Testis (tissue), 2 donors: ENCODE measurements at regions not wholly inside any gene's neighbourhood (a gene's known extent, or its start where the extent isn't known, plus 50 kb on each side); places are given as distances from the start of the nearest gene placed in this dataset.

Experiments
- DNase-seq: peaks from one replicate; pipeline ENCODE4 v3.0.0-alpha.2; 2019
- H3K27ac ChIP-seq, 2 donors: fragments of 200-600 bp; sonication (generic); one replicate each; pipeline ENCODE4 v1.5.1; 2019
- H3K27me3 ChIP-seq: fragments of 200-600 bp; sonication (generic); one replicate; pipeline ENCODE4 v1.5.1; 2019
- H3K36me3 ChIP-seq: fragments of 200-600 bp; sonication (generic); one replicate; pipeline ENCODE4 v1.5.1; 2017; ENCODE audit warnings: low read depth; ENCODE audit errors: missing control alignments
- H3K4me1 ChIP-seq: fragments of 200-600 bp; sonication (generic); one replicate; pipeline ENCODE4 v1.5.1; 2019
- H3K4me3 ChIP-seq, 2 donors: fragments of 200-600 bp; sonication (generic); one replicate each; pipeline ENCODE4 v1.5.1; 2017 to 2019
- H3K9me3 ChIP-seq: fragments of 200-600 bp; sonication (generic); one replicate; pipeline ENCODE4 v1.5.1; 2017
- CTCF ChIP-seq, 3 experiments: fragments of 450-650 bp in 2 of 3; fragments of 200-600 bp in 1 of 3; sonication (generic) in 1 of 3; IDR thresholded peaks; one replicate each; pipeline ENCODE4 v1.5.1; 2016 to 2019; ENCODE audit warnings: antibody characterized with exemption in 3 of 3, mild to moderate bottlenecking in 2 of 3, moderate library complexity in 1 of 3
- POLR2A ChIP-seq: fragments of 450-650 bp; IDR thresholded peaks from one replicate; pipeline ENCODE4 v1.6.1; 2017; ENCODE audit warnings: antibody characterized with exemption, mild to moderate bottlenecking, moderate library complexity
- WGBS, 2 donors: methylation state at CpG; one replicate each; pipeline ENCODE4 v1.1.5; 2018; 5-methylcytosine and 5-hydroxymethylcytosine counted together
- intact Hi-C: fragments of 100-400 bp; cut with DNase I; formaldehyde crosslinking; loops from one replicate; pipeline ENCODE4 v1.15.1; 2023; ENCODE audit warnings: low total_unique reads

GRCh38 chr9:78158286-78158685, 77.6 kb upstream of the CEP78 start:
- Histone ChIP-seq H3K4me3 (no peak overlapping the region), H3K27me3 (no peaks in the 10 kb centered on the region), H3K4me1 (no peaks in the 10 kb centered on the region), H3K36me3 (no peaks in the 10 kb centered on the region), H3K27ac (no peak overlapping the region), H3K9me3 (no peaks in the 10 kb centered on the region)
- WGBS, 2 donors: 40 to 42% methylated on average over 1 of the region's 1 CpG
- TF ChIP-seq CTCF (IDR thresholded peaks at IDR 0.05): no peak
- TF ChIP-seq POLR2A: no peak
- intact Hi-C loops: no loop called here
- DNase-seq: no peak

GRCh38 chr9:78150983-78151356, 84.9 kb upstream of the CEP78 start:
- intact Hi-C loops: no loop called here
- WGBS, 2 donors: 70 to 86% methylated on average over 20 of the region's 20 CpGs
- Histone ChIP-seq H3K27me3 (no peaks in the 10 kb centered on the region), H3K9me3 (no peaks in the 10 kb centered on the region), H3K4me3 (no peak overlapping the region), H3K27ac (no peak overlapping the region), H3K36me3 (no peaks in the 10 kb centered on the region), H3K4me1 (no peaks in the 10 kb centered on the region)
- DNase-seq: no peak
- no peak for TF ChIP-seq POLR2A
- no peak for TF ChIP-seq CTCF (IDR thresholded peaks at IDR 0.05)

GRCh38 chr9:78150312-78150982, 85.4 kb upstream of the CEP78 start:
- Histone ChIP-seq H3K27me3 (no peaks in the 10 kb centered on the region), H3K36me3 (no peaks in the 10 kb centered on the region), H3K4me1 (no peaks in the 10 kb centered on the region), H3K4me3 (no peak overlapping the region), H3K27ac (no peak overlapping the region), H3K9me3 (no peaks in the 10 kb centered on the region)
- intact Hi-C loops: no loop called here
- 63 to 78% methylated on average over 14 to 25 of the region's 25 CpGs for WGBS, 2 donors
- no peak for TF ChIP-seq POLR2A
- TF ChIP-seq CTCF (IDR thresholded peaks at IDR 0.05): no peak
- no peak for DNase-seq

GRCh38 chr9:78149702-78150291, 86.1 kb upstream of the CEP78 start:
- intact Hi-C loops: no loop called here
- Histone ChIP-seq H3K9me3 (no peaks in the 10 kb centered on the region), H3K4me3 (no peak overlapping the region), H3K36me3 (no peaks in the 10 kb centered on the region), H3K4me1 (no peaks in the 10 kb centered on the region), H3K27ac (no peak overlapping the region), H3K27me3 (no peaks in the 10 kb centered on the region)
- 37 to 61% methylated on average over 5 to 9 of the region's 9 CpGs for WGBS, 2 donors
- no peak for DNase-seq
- TF ChIP-seq POLR2A (no peak), CTCF (IDR thresholded peaks at IDR 0.05) (no peak)

GRCh38 chr9:78146241-78146640, 89.6 kb upstream of the CEP78 start:
- no peak overlapping the region for H3K4me3 ChIP-seq
- TF ChIP-seq CTCF (IDR thresholded peaks at IDR 0.05) (no peak), POLR2A (no peak)
- no peaks in the 10 kb centered on the region for H3K27me3 ChIP-seq
- intact Hi-C loops: no loop called here
- H3K9me3 ChIP-seq: no peaks in the 10 kb centered on the region
- no peak overlapping the region for H3K27ac ChIP-seq
- no peak for DNase-seq
- no peaks in the 10 kb centered on the region for H3K4me1 ChIP-seq
- H3K36me3 ChIP-seq: no peaks in the 10 kb centered on the region
